ENCODE measurements at regions not wholly inside any gene's neighbourhood (a gene's known extent, or its start where the extent isn't known, plus 50 kb on each side); places are given as distances from the start of the nearest gene placed in this dataset.
A peak's percentile ranks its signal among the peaks of the same experiment; 100 is the strongest.

- Histone ChIP-seq H3K4me3 (no peak overlapping the region), H3K4me2 (ENCODE audit: control insufficient read depth, insufficient read depth) (0 out of 2 replicates have a peak overlapping the region, but pooled peaks have one; percentile 4), H3K27me3 (replicated peaks in 1 of 2; ENCODE audit: control insufficient read depth in 2 of 2, insufficient read depth in 2 of 2, low read length in 1 of 2) (no peaks in the 10 kb centered on the region; a peak in 1 of 4 replicates), H3K27ac (ENCODE audit: control insufficient read depth, insufficient read depth) (no peak overlapping the region; the same call in 1 of the 2 replicates), H2AFZ (ENCODE audit: control insufficient read depth, low read depth, low read length) (no peak overlapping the region), H3K4me1 (ENCODE audit: control insufficient read depth, insufficient read depth, low read length) (peaks cover 23% of the 10 kb centered on the region), H3K9ac (ENCODE audit: control insufficient read depth, insufficient read depth, low read length) (no peak overlapping the region), H3K79me2 (ENCODE audit: control insufficient read depth, insufficient read depth, low read length) (no peaks in the 10 kb centered on the region), H3K9me3 (replicated peaks; ENCODE audit: control insufficient read depth, insufficient read depth, low read length) (no peaks in the 10 kb centered on the region), H4K20me1 (ENCODE audit: control insufficient read depth, insufficient read depth) (no peaks in the 10 kb centered on the region), H3K36me3 (ENCODE audit: control insufficient read depth in 2 of 2, insufficient read depth in 2 of 2, low read length in 1 of 2) (no peaks in the 10 kb centered on the region)
- TF ChIP-seq ZBED1 (IDR thresholded peaks at IDR 0.05; ENCODE audit: borderline replicate concordance) (no peak), SKIL (IDR thresholded peaks at IDR 0.05; ENCODE audit: low read depth, poor library complexity, severe bottlenecking) (no peak), ETV6 (conservative IDR thresholded peaks at IDR 0.05 in 1 of 2, IDR thresholded peaks at IDR 0.05 in 1 of 2; ENCODE audit: borderline replicate concordance in 1 of 2, low read depth in 1 of 2) (no peak), MYC (IDR thresholded peaks at IDR 0.05; ENCODE audit: insufficient read depth, insufficient read length, insufficient replicate concordance, low read length, severe bottlenecking) (no peak), EED (IDR thresholded peaks at IDR 0.05; ENCODE audit: low read depth) (no peak), CBFB (IDR thresholded peaks at IDR 0.05; ENCODE audit: low read depth) (no peak), TAF1 (IDR thresholded peaks at IDR 0.05; ENCODE audit: borderline replicate concordance, low read depth, low read length) (no peak), IRF3 (IDR thresholded peaks at IDR 0.05) (no peak), PML (IDR thresholded peaks at IDR 0.05; ENCODE audit: low read length) (no peak), MYB (IDR thresholded peaks at IDR 0.05; ENCODE audit: borderline replicate concordance, low read depth, low read length) (no peak), CHD1 (IDR thresholded peaks at IDR 0.05; ENCODE audit: low read depth, low read length) (no peak), NFIC (IDR thresholded peaks at IDR 0.05; ENCODE audit: low read depth, low read length) (no peak; the same call in 1 of the 2 replicates), POU2F2 (IDR thresholded peaks at IDR 0.05; ENCODE audit: borderline replicate concordance, low read depth, low read length) (no peak), ESRRA (IDR thresholded peaks at IDR 0.05; ENCODE audit: low read length) (no peak)
- TF ChIP-seq, protein P1, sequence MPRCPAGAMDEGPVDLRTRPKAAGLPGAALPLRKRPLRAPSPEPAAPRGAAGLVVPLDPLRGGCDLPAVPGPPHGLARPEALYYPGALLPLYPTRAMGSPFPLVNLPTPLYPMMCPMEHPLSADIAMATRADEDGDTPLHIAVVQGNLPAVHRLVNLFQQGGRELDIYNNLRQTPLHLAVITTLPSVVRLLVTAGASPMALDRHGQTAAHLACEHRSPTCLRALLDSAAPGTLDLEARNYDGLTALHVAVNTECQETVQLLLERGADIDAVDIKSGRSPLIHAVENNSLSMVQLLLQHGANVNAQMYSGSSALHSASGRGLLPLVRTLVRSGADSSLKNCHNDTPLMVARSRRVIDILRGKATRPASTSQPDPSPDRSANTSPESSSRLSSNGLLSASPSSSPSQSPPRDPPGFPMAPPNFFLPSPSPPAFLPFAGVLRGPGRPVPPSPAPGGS (IDR thresholded peaks at IDR 0.05; ENCODE audit: borderline replicate concordance, insufficient read depth, low read depth, low read length, poor library complexity, severe bottlenecking): no peak
- TF ChIP-seq, protein P2, sequence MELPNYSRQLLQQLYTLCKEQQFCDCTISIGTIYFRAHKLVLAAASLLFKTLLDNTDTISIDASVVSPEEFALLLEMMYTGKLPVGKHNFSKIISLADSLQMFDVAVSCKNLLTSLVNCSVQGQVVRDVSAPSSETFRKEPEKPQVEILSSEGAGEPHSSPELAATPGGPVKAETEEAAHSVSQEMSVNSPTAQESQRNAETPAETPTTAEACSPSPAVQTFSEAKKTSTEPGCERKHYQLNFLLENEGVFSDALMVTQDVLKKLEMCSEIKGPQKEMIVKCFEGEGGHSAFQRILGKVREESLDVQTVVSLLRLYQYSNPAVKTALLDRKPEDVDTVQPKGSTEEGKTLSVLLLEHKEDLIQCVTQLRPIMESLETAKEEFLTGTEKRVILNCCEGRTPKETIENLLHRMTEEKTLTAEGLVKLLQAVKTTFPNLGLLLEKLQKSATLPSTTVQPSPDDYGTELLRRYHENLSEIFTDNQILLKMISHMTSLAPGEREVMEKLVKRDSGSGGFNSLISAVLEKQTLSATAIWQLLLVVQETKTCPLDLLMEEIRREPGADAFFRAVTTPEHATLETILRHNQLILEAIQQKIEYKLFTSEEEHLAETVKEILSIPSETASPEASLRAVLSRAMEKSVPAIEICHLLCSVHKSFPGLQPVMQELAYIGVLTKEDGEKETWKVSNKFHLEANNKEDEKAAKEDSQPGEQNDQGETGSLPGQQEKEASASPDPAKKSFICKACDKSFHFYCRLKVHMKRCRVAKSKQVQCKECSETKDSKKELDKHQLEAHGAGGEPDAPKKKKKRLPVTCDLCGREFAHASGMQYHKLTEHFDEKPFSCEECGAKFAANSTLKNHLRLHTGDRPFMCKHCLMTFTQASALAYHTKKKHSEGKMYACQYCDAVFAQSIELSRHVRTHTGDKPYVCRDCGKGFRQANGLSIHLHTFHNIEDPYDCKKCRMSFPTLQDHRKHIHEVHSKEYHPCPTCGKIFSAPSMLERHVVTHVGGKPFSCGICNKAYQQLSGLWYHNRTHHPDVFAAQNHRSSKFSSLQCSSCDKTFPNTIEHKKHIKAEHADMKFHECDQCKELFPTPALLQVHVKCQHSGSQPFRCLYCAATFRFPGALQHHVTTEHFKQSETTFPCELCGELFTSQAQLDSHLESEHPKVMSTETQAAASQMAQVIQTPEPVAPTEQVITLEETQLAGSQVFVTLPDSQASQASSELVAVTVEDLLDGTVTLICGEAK (IDR thresholded peaks at IDR 0.05; ENCODE audit: borderline replicate concordance): no peak
- FAIRE-seq: peak; percentile 73
- 36% methylated on average over 1 of the region's 1 CpG for WGBS (ENCODE audit: insufficient coverage, insufficient replicate concordance, low lambda C conversion rate, missing lambda C conversion rate)
- BruUV-seq (replicated peaks): no TSS peak
- ChIA-PET SMC1A (ENCODE audit: uncharacterized antibody, unreplicated experiment) (interaction anchor here (0.8 to 1.5 kb wide), 2 partner anchors 12 to 23 kb away, joined by 3 read pairs; no protein-coding TSS in a partner anchor), CTCF (interaction anchor here (1.1 kb wide), 1 partner anchor 200 kb away, joined by 5 read pairs; the partner anchor contains the start of gene EFNB1), RAD21 (ENCODE audit: unreplicated experiment) (interaction anchor here (1.1 kb wide), 1 partner anchor 200 kb away, joined by 3 read pairs; the partner anchor contains the start of gene EFNB1), POLR2A (no interaction called here)
- ATAC-seq: no peak
- intact Hi-C loops (cut with micrococcal nuclease; ENCODE audit: unreplicated experiment) (no loop called here), in situ Hi-C loops (cut with MboI) (no loop called here)
- no peak for DNase-seq (ENCODE audit: low read depth, low spot score)
Observed at GRCh38 chrX:69028761-69029120, 136.5 kb downstream of the PJA1 start.

All from GM12878 (cell line).